Liver (tissue), 8 donors: ENCODE measurements at regions not wholly inside any gene's neighbourhood (a gene's known extent, or its start where the extent isn't known, plus 50 kb on each side); places are given as distances from the start of the nearest gene placed in this dataset.

Source experiments
- DNase-seq: peaks from one replicate; pipeline ENCODE4 v3.0.0-alpha.2; 2017; ENCODE audit warnings: low spot score
- H3K27ac ChIP-seq, 2 donors: one replicate each; pipeline ENCODE4 v1.7.0; 2013; ENCODE audit warnings: inconsistent platforms in 2 of 2, low read length in 2 of 2, control low read depth in 1 of 2, low read depth in 1 of 2, mild to moderate bottlenecking in 1 of 2
- H3K27me3 ChIP-seq, 4 donors: one replicate each; pipeline versions ENCODE4 v1.6.1 to v1.7.0; 2013; ENCODE audit warnings: low read length in 3 of 4, inconsistent platforms in 1 of 4, mild to moderate bottlenecking in 1 of 4, moderate library complexity in 1 of 4; ENCODE audit not compliant: control insufficient read depth in 4 of 4, insufficient read depth in 4 of 4
- H3K36me3 ChIP-seq, 4 donors: one replicate each; pipeline versions ENCODE4 v1.6.1 to v1.7.0; 2013; ENCODE audit warnings: low read length in 3 of 4, mild to moderate bottlenecking in 3 of 4, low read depth in 1 of 4, moderate library complexity in 1 of 4; ENCODE audit not compliant: control insufficient read depth in 4 of 4, insufficient read depth in 3 of 4
- H3K4me1 ChIP-seq, 4 donors: one replicate each; pipeline versions ENCODE4 v1.6.1 to v1.7.0; 2013; ENCODE audit warnings: low read length in 3 of 4, mild to moderate bottlenecking in 3 of 4, moderate library complexity in 1 of 4; ENCODE audit not compliant: control insufficient read depth in 4 of 4, insufficient read depth in 4 of 4
- H3K4me3 ChIP-seq, 3 donors: one replicate each; pipeline versions ENCODE4 v1.6.1 to v1.7.0; 2013; ENCODE audit warnings: low read length in 3 of 3, control low read depth in 1 of 3, low read depth in 1 of 3, mild to moderate bottlenecking in 1 of 3
- H3K9ac ChIP-seq, 2 donors: one replicate each; pipeline ENCODE4 v1.7.0; 2013; ENCODE audit warnings: low read length in 2 of 2, mild to moderate bottlenecking in 2 of 2, moderate library complexity in 2 of 2, control low read depth in 1 of 2, low read depth in 1 of 2
- H3K9me3 ChIP-seq, 4 donors: one replicate each; pipeline versions ENCODE4 v1.6.1 to v1.7.0; 2013; ENCODE audit warnings: low read length in 3 of 4; ENCODE audit not compliant: control insufficient read depth in 4 of 4
- CTCF ChIP-seq: fragments of 150-350 bp; IDR thresholded peaks from 2 replicates; pipeline ENCODE4 v1.5.1; 2017; ENCODE audit warnings: improper control_type of control experiment, low read depth, low read length; ENCODE audit not compliant: missing input control
- EGR1 ChIP-seq, 2 donors: IDR thresholded peaks; 2 replicates each; pipeline ENCODE4 v1.6.1; 2016 to 2018; ENCODE audit warnings: antibody characterized with exemption in 2 of 2, low read depth in 2 of 2
- FOXA1 ChIP-seq: IDR thresholded peaks from 2 replicates; pipeline ENCODE4 v1.6.1; 2016; ENCODE audit warnings: antibody characterized with exemption
- FOXA2 ChIP-seq: IDR thresholded peaks from 2 replicates; pipeline ENCODE4 v1.6.1; 2016; ENCODE audit warnings: antibody characterized with exemption
- GABPA ChIP-seq, 2 donors: IDR thresholded peaks in 1 of 2; conservative IDR thresholded peaks in 1 of 2; 2 replicates each; pipeline ENCODE4 v1.6.1; 2016; ENCODE audit warnings: antibody characterized with exemption in 2 of 2, mild to moderate bottlenecking in 1 of 2, moderate library complexity in 1 of 2
- HNF4A ChIP-seq, 2 donors: conservative IDR thresholded peaks; 2 replicates each; pipeline ENCODE4 v1.6.1; 2016; ENCODE audit warnings: antibody characterized with exemption in 2 of 2, mild to moderate bottlenecking in 2 of 2
- HNF4G ChIP-seq: IDR thresholded peaks from 2 replicates; pipeline ENCODE4 v1.6.1; 2016; ENCODE audit warnings: antibody characterized with exemption
- JUND ChIP-seq, 2 donors: IDR thresholded peaks; 2 replicates each; pipeline ENCODE4 v1.6.1; 2016; ENCODE audit warnings: antibody characterized with exemption in 2 of 2
- MAX ChIP-seq: IDR thresholded peaks from 2 replicates; pipeline ENCODE4 v1.6.1; 2016; ENCODE audit warnings: antibody characterized with exemption
- REST ChIP-seq: IDR thresholded peaks from 2 replicates; pipeline ENCODE4 v1.6.1; 2016; ENCODE audit warnings: antibody characterized with exemption, mild to moderate bottlenecking
- TAF1 ChIP-seq: conservative IDR thresholded peaks from 2 replicates; pipeline ENCODE4 v1.6.1; 2016; ENCODE audit warnings: antibody characterized with exemption, mild to moderate bottlenecking
- ZBTB33 ChIP-seq: IDR thresholded peaks from 2 replicates; pipeline ENCODE4 v1.6.1; 2016; ENCODE audit warnings: antibody characterized with exemption
- WGBS: extraction: QIAGEN DNeasy Blood & Tissue Kit; methylation state at CpG from one replicate; pipeline ENCODE4 v1.1.7; 2013; 5-methylcytosine and 5-hydroxymethylcytosine counted together
- donor health status: healthy.
- donor health status: healthy.
- donor health status: healthy.
- donor health status: healthy.
- donor health status: healthy.

GRCh38 chr1:190736971-190737590 lies 259.4 kb upstream of the BRINP3 start:
- no peak for DNase-seq
- WGBS = 58% methylated on average over 7 of the region's 7 CpGs
- no peak overlapping the region for H3K4me3 ChIP-seq
- TF ChIP-seq MAX (no peak), CTCF (no peak), FOXA1 (no peak), GABPA (IDR thresholded peaks at IDR 0.05 in 1 of 2, conservative IDR thresholded peaks at IDR 0.05 in 1 of 2) (no peak)
- H3K27ac ChIP-seq = no peak overlapping the region
- no peak overlapping the region for H3K9ac ChIP-seq
- no peaks in the 10 kb centered on the region for H3K27me3 ChIP-seq
- H3K4me1 ChIP-seq = no peaks in the 10 kb centered on the region
- H3K9me3 ChIP-seq = no peaks in the 10 kb centered on the region
- no peaks in the 10 kb centered on the region for H3K36me3 ChIP-seq

GRCh38 chr1:190738317-190738716 lies 260.7 kb upstream of the BRINP3 start:
- 80% methylated on average over 3 of the region's 3 CpGs for WGBS
- Histone ChIP-seq H3K27ac (no peak overlapping the region), H3K9ac (no peak overlapping the region), H3K27me3 (no peaks in the 10 kb centered on the region), H3K36me3 (no peaks in the 10 kb centered on the region), H3K9me3 (no peaks in the 10 kb centered on the region), H3K4me3 (no peak overlapping the region), H3K4me1 (no peaks in the 10 kb centered on the region)
- DNase-seq = no peak
- TF ChIP-seq TAF1 = no peak
- no peak for TF ChIP-seq HNF4A (conservative IDR thresholded peaks at IDR 0.05)
- no peak for TF ChIP-seq FOXA2
- no peak for TF ChIP-seq HNF4G
- TF ChIP-seq EGR1 (IDR thresholded peaks at IDR 0.05; ENCODE audit: low read depth in 2 of 2) = no peak
- TF ChIP-seq MAX = no peak
- no peak for TF ChIP-seq REST
- TF ChIP-seq JUND (IDR thresholded peaks at IDR 0.05) = no peak
- TF ChIP-seq CTCF = no peak
- no peak for TF ChIP-seq ZBTB33
